ENCODE measurements at regions not wholly inside any gene's neighbourhood (a gene's known extent, or its start where the extent isn't known, plus 50 kb on each side); places are given as distances from the start of the nearest gene placed in this dataset.

GRCh38 chr15:96858694-96859093 lies 528.2 kb downstream of the NR2F2 start:
- TF ChIP-seq CTCF (conservative IDR thresholded peaks at IDR 0.05 in 1 of 2, IDR thresholded peaks at IDR 0.05 in 1 of 2; ENCODE audit: low read depth in 1 of 2, low read length in 2 of 2) (no peak), EZH2 (IDR thresholded peaks at IDR 0.05; ENCODE audit: low read length, missing control alignments) (no peak)

Data from fibroblast of lung (primary cell).